Testis (tissue), 2 donors: ENCODE measurements at regions not wholly inside any gene's neighbourhood (a gene's known extent, or its start where the extent isn't known, plus 50 kb on each side); places are given as distances from the start of the nearest gene placed in this dataset.

Experiments
- DNase-seq: peaks from one replicate; pipeline ENCODE4 v3.0.0-alpha.2; 2019
- H3K27ac ChIP-seq, 2 donors: fragments of 200-600 bp; sonication (generic); one replicate each; pipeline ENCODE4 v1.5.1; 2019
- H3K27me3 ChIP-seq: fragments of 200-600 bp; sonication (generic); one replicate; pipeline ENCODE4 v1.5.1; 2019
- H3K36me3 ChIP-seq: fragments of 200-600 bp; sonication (generic); one replicate; pipeline ENCODE4 v1.5.1; 2017; ENCODE audit warnings: low read depth; ENCODE audit errors: missing control alignments
- H3K4me1 ChIP-seq: fragments of 200-600 bp; sonication (generic); one replicate; pipeline ENCODE4 v1.5.1; 2019
- H3K4me3 ChIP-seq, 2 donors: fragments of 200-600 bp; sonication (generic); one replicate each; pipeline ENCODE4 v1.5.1; 2017 to 2019
- H3K9me3 ChIP-seq: fragments of 200-600 bp; sonication (generic); one replicate; pipeline ENCODE4 v1.5.1; 2017
- POLR2A ChIP-seq: fragments of 450-650 bp; IDR thresholded peaks from one replicate; pipeline ENCODE4 v1.6.1; 2017; ENCODE audit warnings: antibody characterized with exemption, mild to moderate bottlenecking, moderate library complexity
- WGBS, 2 donors: methylation state at CpG; one replicate each; pipeline ENCODE4 v1.1.5; 2018; 5-methylcytosine and 5-hydroxymethylcytosine counted together
- intact Hi-C: fragments of 100-400 bp; cut with DNase I; formaldehyde crosslinking; loops from one replicate; pipeline ENCODE4 v1.15.1; 2023; ENCODE audit warnings: low total_unique reads
- TF ChIP-seq, protein P1 (sequence below), 3 experiments: fragments of 450-650 bp in 2 of 3; fragments of 200-600 bp in 1 of 3; sonication (generic) in 1 of 3; IDR thresholded peaks; one replicate each; pipeline ENCODE4 v1.5.1; 2016 to 2019; ENCODE audit warnings: antibody characterized with exemption in 3 of 3, mild to moderate bottlenecking in 2 of 3, moderate library complexity in 1 of 3

DNA sequence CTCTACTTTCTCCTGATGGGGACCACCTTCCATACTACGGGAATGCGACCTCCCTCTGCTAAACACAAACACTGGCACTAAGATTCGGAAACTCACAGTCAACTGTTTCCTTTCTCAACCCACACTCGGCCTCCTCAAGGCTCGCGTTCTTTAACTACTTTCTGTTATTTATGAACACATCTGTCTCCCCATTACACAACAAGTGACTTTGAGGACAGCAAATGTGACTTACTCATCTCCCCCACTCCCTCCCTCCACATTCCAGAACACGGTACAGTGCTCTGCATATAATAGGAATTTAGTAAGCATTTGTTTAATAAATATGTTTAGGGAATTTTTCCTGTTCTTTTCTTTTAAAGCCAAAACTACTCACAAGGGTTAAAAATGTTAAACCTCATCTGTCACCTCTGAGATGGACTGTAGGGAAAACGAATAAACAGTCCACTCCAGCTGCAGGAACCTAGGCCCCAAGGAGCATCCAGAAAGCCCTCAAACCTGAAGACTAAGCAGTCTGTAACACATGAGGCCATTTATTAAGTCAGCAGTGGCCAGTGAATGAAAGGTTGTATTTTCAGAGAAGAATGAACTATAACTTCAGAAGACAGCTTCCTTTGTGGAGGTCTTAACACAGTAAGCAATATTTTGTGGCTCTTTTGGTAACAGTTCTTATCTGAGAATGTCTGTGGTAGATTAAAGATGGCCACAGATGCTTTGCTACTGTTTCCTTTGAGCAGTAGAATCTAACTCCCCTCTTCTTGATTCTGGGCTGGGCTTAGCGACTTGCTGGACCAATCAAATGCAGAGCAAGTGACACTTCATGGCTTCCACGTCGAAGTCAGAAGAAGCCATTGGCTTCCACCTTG is 209.6 kb upstream of the DTNBP1 start:
- 78 to 88% methylated on average over 11 of the region's 11 CpGs for WGBS, 2 donors
- H3K4me3 ChIP-seq, result no peak overlapping the region
- TF ChIP-seq POLR2A, result no peak
- TF ChIP-seq, protein P1, sequence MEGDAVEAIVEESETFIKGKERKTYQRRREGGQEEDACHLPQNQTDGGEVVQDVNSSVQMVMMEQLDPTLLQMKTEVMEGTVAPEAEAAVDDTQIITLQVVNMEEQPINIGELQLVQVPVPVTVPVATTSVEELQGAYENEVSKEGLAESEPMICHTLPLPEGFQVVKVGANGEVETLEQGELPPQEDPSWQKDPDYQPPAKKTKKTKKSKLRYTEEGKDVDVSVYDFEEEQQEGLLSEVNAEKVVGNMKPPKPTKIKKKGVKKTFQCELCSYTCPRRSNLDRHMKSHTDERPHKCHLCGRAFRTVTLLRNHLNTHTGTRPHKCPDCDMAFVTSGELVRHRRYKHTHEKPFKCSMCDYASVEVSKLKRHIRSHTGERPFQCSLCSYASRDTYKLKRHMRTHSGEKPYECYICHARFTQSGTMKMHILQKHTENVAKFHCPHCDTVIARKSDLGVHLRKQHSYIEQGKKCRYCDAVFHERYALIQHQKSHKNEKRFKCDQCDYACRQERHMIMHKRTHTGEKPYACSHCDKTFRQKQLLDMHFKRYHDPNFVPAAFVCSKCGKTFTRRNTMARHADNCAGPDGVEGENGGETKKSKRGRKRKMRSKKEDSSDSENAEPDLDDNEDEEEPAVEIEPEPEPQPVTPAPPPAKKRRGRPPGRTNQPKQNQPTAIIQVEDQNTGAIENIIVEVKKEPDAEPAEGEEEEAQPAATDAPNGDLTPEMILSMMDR (IDR thresholded peaks at IDR 0.05), result no peak
- peaks cover 4% of the 10 kb centered on the region for H3K4me1 ChIP-seq
- H3K27ac ChIP-seq, result no peak overlapping the region
- no peak for DNase-seq
- no peaks in the 10 kb centered on the region for H3K27me3 ChIP-seq
- H3K36me3 ChIP-seq, result no peaks in the 10 kb centered on the region
- no peaks in the 10 kb centered on the region for H3K9me3 ChIP-seq
- intact Hi-C loops, result no loop called here

DNA sequence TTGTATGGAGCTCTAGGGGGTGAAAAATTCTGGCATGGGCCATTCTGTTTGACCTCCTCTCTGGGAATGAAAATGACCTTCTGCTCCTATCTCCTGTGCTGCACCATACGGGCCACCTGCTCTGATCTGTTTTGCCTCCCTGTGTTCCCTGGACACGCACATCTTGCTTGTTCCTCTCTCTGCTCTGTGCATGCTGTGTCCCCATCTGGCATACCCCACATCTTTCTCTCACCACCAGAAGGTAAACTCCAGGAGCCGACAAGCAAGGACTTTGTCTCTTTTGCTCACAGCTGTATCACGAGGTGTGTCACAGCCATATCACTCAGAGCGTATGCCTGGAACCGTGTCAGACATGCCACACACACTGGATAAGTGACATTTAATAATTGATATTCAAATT is 208.4 kb upstream of the DTNBP1 start:
- Histone ChIP-seq H3K4me1 (peaks cover 4% of the 10 kb centered on the region), H3K36me3 (no peaks in the 10 kb centered on the region), H3K4me3 (no peak overlapping the region), H3K27ac (no peak overlapping the region), H3K27me3 (no peaks in the 10 kb centered on the region), H3K9me3 (no peaks in the 10 kb centered on the region)
- DNase-seq, result no peak
- no peak for TF ChIP-seq POLR2A
- TF ChIP-seq, protein P1 (IDR thresholded peaks at IDR 0.05), result no peak
- intact Hi-C loops, result no loop called here
- WGBS, 2 donors, result 87 to 89% methylated on average over 6 of the region's 6 CpGs

DNA sequence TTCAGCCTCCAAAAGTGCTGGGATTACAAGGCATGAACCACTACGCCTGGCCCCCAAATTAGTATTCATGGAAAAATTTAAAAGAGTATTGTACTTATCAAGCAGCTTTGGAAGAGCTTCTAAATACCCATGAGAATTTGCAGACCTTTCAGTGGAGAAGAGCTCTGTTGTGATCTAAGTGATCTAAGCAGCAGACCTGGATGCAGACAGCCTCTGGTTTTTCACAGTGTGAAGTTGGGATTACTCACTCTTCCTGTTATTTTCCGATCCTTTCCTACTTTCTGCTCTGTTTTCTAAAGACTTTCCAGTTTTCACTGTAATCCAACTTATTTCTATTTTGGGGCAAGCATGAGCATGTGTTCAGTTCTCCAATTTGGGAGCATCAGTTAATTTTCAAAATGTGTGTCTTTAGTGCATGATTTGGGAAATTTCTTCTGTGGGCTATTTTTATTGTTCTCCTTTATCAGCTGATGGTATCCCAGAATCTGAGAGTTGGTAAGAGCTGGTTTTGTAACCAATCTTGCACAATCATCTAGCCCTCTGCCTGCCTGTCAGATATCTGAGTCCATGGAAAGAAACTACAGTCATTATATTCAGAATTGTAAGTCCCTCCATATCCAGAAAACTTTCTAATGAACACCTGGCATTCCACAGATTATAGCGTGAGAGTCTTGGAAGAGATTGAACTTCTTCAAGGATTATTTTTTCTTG is 207.7 kb upstream of the DTNBP1 start:
- H3K36me3 ChIP-seq, result no peaks in the 10 kb centered on the region
- no peak for DNase-seq
- H3K27ac ChIP-seq, result no peak overlapping the region
- intact Hi-C loops, result no loop called here
- WGBS, 2 donors, result 74 to 75% methylated on average over 3 of the region's 3 CpGs
- no peaks in the 10 kb centered on the region for H3K27me3 ChIP-seq
- TF ChIP-seq POLR2A, result no peak
- TF ChIP-seq, protein P1 (IDR thresholded peaks at IDR 0.05), result no peak
- peaks cover 4% of the 10 kb centered on the region for H3K4me1 ChIP-seq
- H3K4me3 ChIP-seq, result no peak overlapping the region
- no peaks in the 10 kb centered on the region for H3K9me3 ChIP-seq

DNA sequence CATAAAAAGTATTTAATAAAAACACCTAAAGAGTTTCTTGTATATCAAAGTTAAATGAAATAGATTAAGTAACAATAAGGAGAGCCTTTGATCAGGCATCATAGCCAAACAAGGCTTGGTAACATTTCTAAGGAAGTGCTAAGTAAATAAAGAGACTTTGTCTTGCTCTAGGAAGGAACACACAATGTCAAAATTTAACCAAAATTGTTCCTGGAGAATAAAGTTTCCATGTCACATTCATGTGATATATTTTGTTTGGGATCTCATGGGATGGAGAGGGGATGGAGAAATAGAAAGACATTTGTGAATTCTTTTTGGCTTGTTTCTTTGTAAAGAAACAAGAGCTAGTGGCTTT is 201.9 kb upstream of the DTNBP1 start:
- Histone ChIP-seq H3K27me3 (no peaks in the 10 kb centered on the region), H3K27ac (no peak overlapping the region), H3K4me3 (no peak overlapping the region), H3K9me3 (no peaks in the 10 kb centered on the region), H3K36me3 (no peaks in the 10 kb centered on the region), H3K4me1 (no peaks in the 10 kb centered on the region)
- intact Hi-C loops, result no loop called here
- DNase-seq, result no peak
- no peak for TF ChIP-seq POLR2A
- TF ChIP-seq, protein P1 (IDR thresholded peaks at IDR 0.05), result no peak
